ENCODE measurements at regions not wholly inside any gene's neighbourhood (a gene's known extent, or its start where the extent isn't known, plus 50 kb on each side); places are given as distances from the start of the nearest gene placed in this dataset.

- DNase-seq, result no peak
These were observed 848.3 kb upstream of the PCDH9 start for GRCh38 chr13:68078469-68078868.

- no peak for DNase-seq
These were observed 845.9 kb upstream of the PCDH9 start for GRCh38 chr13:68076046-68076445.

GRCh38 chr13:68066879-68067513 lies 836.9 kb upstream of the PCDH9 start:
- DNase-seq, result no peak

GRCh38 chr13:68064001-68064770 lies 834.0 kb upstream of the PCDH9 start:
- no peak for DNase-seq

GRCh38 chr13:68063181-68063580 lies 833.0 kb upstream of the PCDH9 start:
- no peak for DNase-seq

- DNase-seq, result no peak
These were observed 827.7 kb upstream of the PCDH9 start for GRCh38 chr13:68057836-68058235.

GRCh38 chr13:68056816-68057710 lies 826.9 kb upstream of the PCDH9 start:
- no peak for DNase-seq

GRCh38 chr13:68051910-68052309 lies 821.8 kb upstream of the PCDH9 start:
- DNase-seq, result no peak

GRCh38 chr13:68050761-68051160 lies 820.6 kb upstream of the PCDH9 start:
- DNase-seq, result no peak

- DNase-seq, result no peak
These were observed 818.7 kb upstream of the PCDH9 start for GRCh38 chr13:68048802-68049359.

- no peak for DNase-seq
These were observed 817.8 kb upstream of the PCDH9 start for GRCh38 chr13:68047889-68048288.

GRCh38 chr13:68046903-68047302 lies 816.8 kb upstream of the PCDH9 start:
- no peak for DNase-seq

GRCh38 chr13:68030152-68030809 lies 800.1 kb upstream of the PCDH9 start:
- DNase-seq, result no peak

- DNase-seq, result no peak
These were observed 798.6 kb upstream of the PCDH9 start for GRCh38 chr13:68028701-68029100.

GRCh38 chr13:68027306-68027705 lies 797.2 kb upstream of the PCDH9 start:
- no peak for DNase-seq

GRCh38 chr13:68026077-68026476 lies 795.9 kb upstream of the PCDH9 start:
- no peak for DNase-seq

GRCh38 chr13:68025604-68026003 lies 795.5 kb upstream of the PCDH9 start:
- no peak for DNase-seq

GRCh38 chr13:68023838-68024581 lies 793.9 kb upstream of the PCDH9 start:
- no peak for DNase-seq

GRCh38 chr13:68019901-68020300 lies 789.8 kb upstream of the PCDH9 start:
- DNase-seq, result no peak

GRCh38 chr13:68009546-68009945 lies 779.4 kb upstream of the PCDH9 start:
- DNase-seq, result no peak

- DNase-seq, result no peak
These were observed 777.4 kb upstream of the PCDH9 start for GRCh38 chr13:68007576-68007975.

- DNase-seq, result no peak
These were observed 766.0 kb upstream of the PCDH9 start for GRCh38 chr13:67996101-67996500.

All from DMS79 (cell line).